Keratinocyte (primary cell): ENCODE measurements at regions not wholly inside any gene's neighbourhood (a gene's known extent, or its start where the extent isn't known, plus 50 kb on each side); places are given as distances from the start of the nearest gene placed in this dataset.

Source experiments
- DNase-seq: peaks from one replicate; pipeline ENCODE4 v3.0.0-alpha.2; 2011; ENCODE audit warnings: low read depth, missing footprints, low spot score
- FAIRE-seq: peaks from 2 replicates; lab custom pipeline; 2011; peaks lifted over from hg19 to GRCh38; lab: Jason Lieb, UNC
- H2AFZ ChIP-seq: 2 replicates; pipeline ENCODE4 v1.6.0; 2012; ENCODE audit warnings: low read length, control low read depth, inconsistent platforms; ENCODE audit not compliant: control insufficient read depth
- H3K27ac ChIP-seq: 2 replicates; pipeline ENCODE4 v1.5.1; 2011; ENCODE audit warnings: low read length; ENCODE audit not compliant: control insufficient read depth, insufficient read depth
- H3K27me3 ChIP-seq: 3 replicates; pipeline ENCODE4 v1.6.0; 2011; ENCODE audit warnings: low read length; ENCODE audit not compliant: control insufficient read depth, insufficient read depth; ENCODE audit errors: extremely low read depth
- H3K36me3 ChIP-seq, 2 experiments: 2 replicates in 1 of 2; 3 replicates in 1 of 2; pipeline ENCODE4 v1.5.1; 2011; ENCODE audit warnings: low read length in 2 of 2, mild to moderate bottlenecking in 1 of 2; ENCODE audit not compliant: control insufficient read depth in 2 of 2, insufficient read depth in 2 of 2; ENCODE audit errors: extremely low read depth in 1 of 2
- H3K4me1 ChIP-seq: 3 replicates; pipeline ENCODE4 v1.5.1; 2011; ENCODE audit warnings: low read length; ENCODE audit not compliant: control insufficient read depth, insufficient read depth; ENCODE audit errors: extremely low read depth
- H3K4me2 ChIP-seq: 3 replicates; pipeline ENCODE4 v1.6.0; 2011; ENCODE audit warnings: low read depth, low read length; ENCODE audit not compliant: control insufficient read depth, insufficient read depth; ENCODE audit errors: extremely low read depth
- H3K4me3 ChIP-seq, 3 experiments: fragments of 200-600 bp in 1 of 3; sonication (generic) in 1 of 3; 2 replicates in 2 of 3; 3 replicates in 1 of 3; pipeline ENCODE4 v1.5.1; 2011 to 2016; ENCODE audit warnings: low read length in 3 of 3, mild to moderate bottlenecking in 3 of 3, control low read depth in 2 of 3, inconsistent platforms in 1 of 3, low read depth in 1 of 3, mixed read lengths in 1 of 3, mixed run types in 1 of 3, moderate library complexity in 1 of 3; ENCODE audit not compliant: control insufficient read depth in 2 of 3, insufficient read depth in 2 of 3; ENCODE audit errors: extremely low read depth in 1 of 3
- H3K79me2 ChIP-seq: 2 replicates; pipeline ENCODE4 v1.6.0; 2012; ENCODE audit warnings: low read length; ENCODE audit not compliant: control insufficient read depth, insufficient read depth
- H3K9ac ChIP-seq: 3 replicates; pipeline ENCODE4 v1.6.0; 2011; ENCODE audit warnings: low read length; ENCODE audit not compliant: control insufficient read depth, insufficient read depth; ENCODE audit errors: extremely low read depth
- H3K9me1 ChIP-seq: 3 replicates; pipeline ENCODE4 v1.6.0; 2011; ENCODE audit warnings: low read length; ENCODE audit not compliant: control insufficient read depth, insufficient read depth; ENCODE audit errors: extremely low read depth
- H3K9me3 ChIP-seq: 2 replicates; pipeline ENCODE4 v1.5.1; 2012; ENCODE audit warnings: low read depth, low read length; ENCODE audit not compliant: control insufficient read depth
- H4K20me1 ChIP-seq: 3 replicates; pipeline ENCODE4 v1.6.0; 2011; ENCODE audit warnings: low read length; ENCODE audit not compliant: control insufficient read depth, insufficient read depth; ENCODE audit errors: extremely low read depth
- CTCF ChIP-seq, 3 experiments: IDR thresholded peaks in 1 of 3; conservative IDR thresholded peaks in 1 of 3; optimal IDR thresholded peaks in 1 of 3; 2 replicates in 2 of 3; 3 replicates in 1 of 3; pipeline versions ENCODE3 to v1.5.1; 2011; ENCODE audit warnings: low read length in 3 of 3, mild to moderate bottlenecking in 3 of 3, moderate library complexity in 2 of 3, control low read depth in 1 of 3, inconsistent platforms in 1 of 3; ENCODE audit not compliant: insufficient read depth in 2 of 3; ENCODE audit errors: extremely low read depth in 1 of 3
- EZH2 ChIP-seq: IDR thresholded peaks from one replicate; pipeline ENCODE4 v1.6.1; 2012; ENCODE audit warnings: inconsistent platforms, mild to moderate bottlenecking, low read length, moderate library complexity
- dilution Hi-C: fragments of 300-500 bp; cut with MboI; formaldehyde crosslinking; loops from one replicate; pipeline ENCODE4 v1.7.0; 2020; ENCODE audit warnings: low sequenced_read_pairs; ENCODE audit not compliant: extremely low pct_ligation_motif_present

DNA sequence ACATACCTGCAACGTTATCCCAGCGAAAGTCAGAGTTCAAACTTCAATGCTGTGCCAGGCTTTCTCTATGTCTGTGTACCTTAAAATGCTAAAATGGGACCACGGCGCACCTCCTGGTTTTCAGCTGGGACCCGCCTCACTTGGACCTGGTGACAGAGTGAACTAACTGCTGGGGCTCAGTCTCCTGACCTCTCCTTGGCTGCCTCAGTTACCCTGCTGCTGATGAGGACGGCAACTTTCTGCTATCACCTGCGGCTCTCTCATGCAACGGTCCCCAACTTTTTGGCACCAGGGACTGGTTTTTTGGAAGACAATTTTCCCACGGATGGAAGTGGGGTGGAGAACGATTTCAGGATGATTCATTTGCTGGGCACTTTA lies 402.8 kb downstream of the BRD1 start:
- no peaks in the 10 kb centered on the region for H3K36me3 ChIP-seq
- H3K4me2 ChIP-seq: no peak overlapping the region
- H2AFZ ChIP-seq: no peak overlapping the region
- H3K4me1 ChIP-seq: no peaks in the 10 kb centered on the region
- dilution Hi-C loops: no loop called here
- TF ChIP-seq EZH2 (no peak), CTCF (optimal IDR thresholded peaks at IDR 0.05 in 1 of 3, IDR thresholded peaks at IDR 0.05 in 1 of 3, conservative IDR thresholded peaks at IDR 0.05 in 1 of 3; ENCODE audit: extremely low read depth in 1 of 3, insufficient read depth in 2 of 3, low read length in 3 of 3) (no peak)
- H3K79me2 ChIP-seq: no peaks in the 10 kb centered on the region
- H4K20me1 ChIP-seq: no peaks in the 10 kb centered on the region
- no peak for DNase-seq
- H3K9me1 ChIP-seq: no peaks in the 10 kb centered on the region
- no peak overlapping the region for H3K9ac ChIP-seq
- FAIRE-seq: no peak
- no peak overlapping the region for H3K4me3 ChIP-seq
- peaks cover 18% of the 10 kb centered on the region for H3K9me3 ChIP-seq
- no peaks in the 10 kb centered on the region for H3K27me3 ChIP-seq
- H3K27ac ChIP-seq: no peak overlapping the region

DNA sequence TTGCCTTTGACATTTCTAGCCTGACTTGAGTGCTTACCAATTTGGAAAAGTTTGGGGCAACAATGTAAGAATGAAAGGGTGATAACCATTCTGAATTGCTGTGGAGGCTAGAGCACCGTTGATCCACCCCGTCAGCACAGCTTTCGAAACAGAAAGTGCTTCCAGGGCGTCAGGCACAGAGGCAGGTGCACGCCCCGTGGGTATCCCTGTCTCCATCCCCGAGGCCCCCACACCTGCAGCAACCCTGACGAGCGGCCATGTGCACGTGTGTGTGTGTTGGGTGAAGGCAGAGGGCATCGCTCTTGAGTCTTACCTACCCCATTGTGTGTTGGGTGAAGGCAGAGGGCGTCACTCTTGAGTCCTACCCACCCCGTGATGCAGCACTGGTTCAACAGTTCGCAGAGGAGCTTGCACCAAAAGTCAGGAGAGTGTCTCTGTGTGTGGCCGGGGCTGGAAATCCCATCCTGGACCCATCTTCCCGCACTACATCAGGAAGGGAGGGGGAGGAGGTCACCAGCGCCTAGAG lies 404.5 kb downstream of the BRD1 start:
- no peaks in the 10 kb centered on the region for H4K20me1 ChIP-seq
- TF ChIP-seq EZH2 (no peak), CTCF (optimal IDR thresholded peaks at IDR 0.05 in 1 of 3, IDR thresholded peaks at IDR 0.05 in 1 of 3, conservative IDR thresholded peaks at IDR 0.05 in 1 of 3; ENCODE audit: extremely low read depth in 1 of 3, insufficient read depth in 2 of 3, low read length in 3 of 3) (no peak)
- H3K4me2 ChIP-seq: no peak overlapping the region
- FAIRE-seq (no peak), DNase-seq (no peak)
- H3K4me1 ChIP-seq: no peaks in the 10 kb centered on the region
- H3K9me3 ChIP-seq: peaks cover 19% of the 10 kb centered on the region
- H3K4me3 ChIP-seq: no peak overlapping the region
- dilution Hi-C loops: no loop called here
- H3K9me1 ChIP-seq: no peaks in the 10 kb centered on the region
- no peaks in the 10 kb centered on the region for H3K36me3 ChIP-seq
- no peak overlapping the region for H3K27ac ChIP-seq
- H3K9ac ChIP-seq: no peak overlapping the region
- H3K79me2 ChIP-seq: no peaks in the 10 kb centered on the region
- no peak overlapping the region for H2AFZ ChIP-seq
- no peaks in the 10 kb centered on the region for H3K27me3 ChIP-seq
